ENCODE measurements at regions not wholly inside any gene's neighbourhood (a gene's known extent, or its start where the extent isn't known, plus 50 kb on each side); places are given as distances from the start of the nearest gene placed in this dataset.
"Not testable (repeated sequence)": the region's sequence is repeated elsewhere in the genome, so short reads cannot be mapped to it uniquely, and the experiment has no call there.

GRCh38 chr6:146980900-146981329, 223.3 kb upstream of the STXBP5 start:
- Histone ChIP-seq H3K4me3 (ENCODE audit: low read depth in 1 of 2, low read length in 2 of 2) (no peak overlapping the region), H3K27ac (ENCODE audit: low read length) (no peak overlapping the region), H3K27me3 (ENCODE audit: low read depth, low read length) (no peaks in the 10 kb centered on the region), H3K4me1 (ENCODE audit: control insufficient read depth in 1 of 2, insufficient read depth in 2 of 2, low read length in 2 of 2) (no peaks in the 10 kb centered on the region), H3K9me3 (ENCODE audit: control insufficient read depth in 1 of 2, low read length in 2 of 2) (no peaks in the 10 kb centered on the region), H3K36me3 (ENCODE audit: control insufficient read depth in 1 of 2, insufficient read depth in 2 of 2, low read length in 2 of 2) (no peaks in the 10 kb centered on the region)

- Histone ChIP-seq H3K36me3 (ENCODE audit: control insufficient read depth in 1 of 2, insufficient read depth in 2 of 2, low read length in 2 of 2) (no peaks in the 10 kb centered on the region), H3K4me1 (ENCODE audit: control insufficient read depth in 1 of 2, insufficient read depth in 2 of 2, low read length in 2 of 2) (no peaks in the 10 kb centered on the region), H3K27me3 (ENCODE audit: low read depth, low read length) (no peaks in the 10 kb centered on the region), H3K27ac (ENCODE audit: low read length) (no peak overlapping the region), H3K4me3 (ENCODE audit: low read depth in 1 of 2, low read length in 2 of 2) (no peak overlapping the region), H3K9me3 (ENCODE audit: control insufficient read depth in 1 of 2, low read length in 2 of 2) (no peaks in the 10 kb centered on the region)
Observed at GRCh38 chr6:146981981-146982380, 222.2 kb upstream of the STXBP5 start.

GRCh38 chr6:146984251-146984924, 219.8 kb upstream of the STXBP5 start:
- H3K9me3 ChIP-seq (ENCODE audit: control insufficient read depth in 1 of 2, low read length in 2 of 2), result no peaks in the 10 kb centered on the region
- no peak overlapping the region for H3K4me3 ChIP-seq (ENCODE audit: low read depth in 1 of 2, low read length in 2 of 2)
- no peak overlapping the region for H3K27ac ChIP-seq (ENCODE audit: low read length)
- no peaks in the 10 kb centered on the region for H3K4me1 ChIP-seq (ENCODE audit: control insufficient read depth in 1 of 2, insufficient read depth in 2 of 2, low read length in 2 of 2)
- no peaks in the 10 kb centered on the region for H3K36me3 ChIP-seq (ENCODE audit: control insufficient read depth in 1 of 2, insufficient read depth in 2 of 2, low read length in 2 of 2)
- no peaks in the 10 kb centered on the region for H3K27me3 ChIP-seq (ENCODE audit: low read depth, low read length)

- no peaks in the 10 kb centered on the region for H3K36me3 ChIP-seq (ENCODE audit: control insufficient read depth in 1 of 2, insufficient read depth in 2 of 2, low read length in 2 of 2)
- H3K4me3 ChIP-seq (ENCODE audit: low read depth in 1 of 2, low read length in 2 of 2), result no peak overlapping the region
- no peak overlapping the region for H3K27ac ChIP-seq (ENCODE audit: low read length)
- H3K4me1 ChIP-seq (ENCODE audit: control insufficient read depth in 1 of 2, insufficient read depth in 2 of 2, low read length in 2 of 2), result no peaks in the 10 kb centered on the region
- H3K9me3 ChIP-seq (ENCODE audit: control insufficient read depth in 1 of 2, low read length in 2 of 2), result no peaks in the 10 kb centered on the region
- H3K27me3 ChIP-seq (ENCODE audit: low read depth, low read length), result no peaks in the 10 kb centered on the region
Observed at GRCh38 chr6:146985111-146985510, 219.1 kb upstream of the STXBP5 start.

- Histone ChIP-seq H3K36me3 (ENCODE audit: control insufficient read depth in 1 of 2, insufficient read depth in 2 of 2, low read length in 2 of 2) (no peaks in the 10 kb centered on the region), H3K27ac (ENCODE audit: low read length) (no peak overlapping the region), H3K9me3 (ENCODE audit: control insufficient read depth in 1 of 2, low read length in 2 of 2) (no peaks in the 10 kb centered on the region), H3K4me1 (ENCODE audit: control insufficient read depth in 1 of 2, insufficient read depth in 2 of 2, low read length in 2 of 2) (no peaks in the 10 kb centered on the region), H3K4me3 (ENCODE audit: low read depth in 1 of 2, low read length in 2 of 2) (no peak overlapping the region), H3K27me3 (ENCODE audit: low read depth, low read length) (no peaks in the 10 kb centered on the region)
Observed at GRCh38 chr6:146985966-146986365, 218.3 kb upstream of the STXBP5 start.

DNA sequence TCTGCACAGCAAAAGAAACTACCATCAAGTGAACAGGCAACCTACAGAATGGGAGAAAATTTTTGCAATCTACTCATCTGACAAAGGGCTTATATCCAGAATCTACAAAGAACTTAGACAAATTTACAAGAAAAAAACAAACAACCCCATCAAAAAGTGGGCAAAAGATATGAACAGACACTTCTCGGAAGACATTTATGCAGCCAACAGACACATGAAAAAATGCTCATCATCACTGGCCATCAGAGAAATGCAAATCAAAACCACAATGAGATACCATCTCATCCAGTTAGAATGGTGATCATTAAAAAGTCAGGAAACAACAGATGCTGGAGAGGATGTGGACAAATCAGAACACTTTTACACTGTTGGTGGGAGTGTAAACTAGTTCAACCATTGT, 216.3 kb upstream of the STXBP5 start:
- not testable (repeated sequence) for H3K4me3 ChIP-seq (ENCODE audit: low read depth in 1 of 2, low read length in 2 of 2); H3K27me3 ChIP-seq (ENCODE audit: low read depth, low read length); H3K27ac ChIP-seq (ENCODE audit: low read length); H3K36me3 ChIP-seq (ENCODE audit: control insufficient read depth in 1 of 2, insufficient read depth in 2 of 2, low read length in 2 of 2); H3K4me1 ChIP-seq (ENCODE audit: control insufficient read depth in 1 of 2, insufficient read depth in 2 of 2, low read length in 2 of 2); H3K9me3 ChIP-seq (ENCODE audit: control insufficient read depth in 1 of 2, low read length in 2 of 2)

DNA sequence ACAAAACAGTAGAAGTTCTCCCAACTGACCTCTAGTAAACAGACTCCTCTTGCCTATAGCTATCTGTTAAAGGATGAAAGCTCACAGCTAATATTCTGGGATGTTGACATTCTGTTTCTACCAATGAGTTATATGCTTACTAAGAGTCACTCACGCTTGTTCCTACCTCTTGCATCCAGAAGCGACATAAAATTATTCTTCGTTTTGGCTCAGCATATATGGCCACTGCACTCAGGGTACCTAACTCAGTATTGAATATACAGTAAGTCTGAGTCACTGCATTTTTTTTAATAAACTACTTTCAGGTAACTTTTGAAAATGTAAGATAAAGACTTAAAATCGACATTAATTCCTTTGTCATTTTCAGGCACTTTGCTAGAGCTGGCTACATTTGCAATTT, 214.4 kb upstream of the STXBP5 start:
- no peaks in the 10 kb centered on the region for H3K4me1 ChIP-seq (ENCODE audit: control insufficient read depth in 1 of 2, insufficient read depth in 2 of 2, low read length in 2 of 2)

DNA sequence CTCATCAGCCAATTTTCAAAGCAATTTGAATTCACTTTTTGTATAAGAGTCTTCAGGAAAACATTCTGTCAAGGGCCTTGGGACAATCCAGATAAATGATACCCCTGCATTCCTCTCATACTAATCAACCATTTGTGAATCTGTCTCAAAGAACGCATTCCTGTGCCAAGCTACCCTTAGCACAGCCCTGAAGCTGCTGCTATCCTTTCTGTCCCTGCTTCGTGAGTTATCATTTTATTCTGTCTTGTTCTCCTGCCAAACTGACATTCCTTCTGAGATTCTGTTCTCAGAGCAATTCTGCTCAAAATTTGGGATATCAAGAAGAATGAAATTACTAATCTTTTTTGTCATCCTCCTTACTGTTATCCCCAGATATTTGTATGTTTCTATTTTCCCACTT, 213.9 kb upstream of the STXBP5 start:
- no peaks in the 10 kb centered on the region for H3K4me1 ChIP-seq (ENCODE audit: control insufficient read depth in 1 of 2, insufficient read depth in 2 of 2, low read length in 2 of 2)
- no peak overlapping the region for H3K27ac ChIP-seq (ENCODE audit: low read length)
- H3K4me3 ChIP-seq (ENCODE audit: low read depth in 1 of 2, low read length in 2 of 2), result no peak overlapping the region
- H3K36me3 ChIP-seq (ENCODE audit: control insufficient read depth in 1 of 2, insufficient read depth in 2 of 2, low read length in 2 of 2), result no peaks in the 10 kb centered on the region
- no peaks in the 10 kb centered on the region for H3K9me3 ChIP-seq (ENCODE audit: control insufficient read depth in 1 of 2, low read length in 2 of 2)
- H3K27me3 ChIP-seq (ENCODE audit: low read depth, low read length), result no peaks in the 10 kb centered on the region

More for the DNA sequence above, 214.4 kb upstream of the STXBP5 start:
- H3K27me3 ChIP-seq (ENCODE audit: low read depth, low read length), result no peaks in the 10 kb centered on the region
- no peak overlapping the region for H3K27ac ChIP-seq (ENCODE audit: low read length)
- H3K4me3 ChIP-seq (ENCODE audit: low read depth in 1 of 2, low read length in 2 of 2), result no peak overlapping the region
- H3K9me3 ChIP-seq (ENCODE audit: control insufficient read depth in 1 of 2, low read length in 2 of 2), result no peaks in the 10 kb centered on the region
- H3K36me3 ChIP-seq (ENCODE audit: control insufficient read depth in 1 of 2, insufficient read depth in 2 of 2, low read length in 2 of 2), result no peaks in the 10 kb centered on the region

DNA sequence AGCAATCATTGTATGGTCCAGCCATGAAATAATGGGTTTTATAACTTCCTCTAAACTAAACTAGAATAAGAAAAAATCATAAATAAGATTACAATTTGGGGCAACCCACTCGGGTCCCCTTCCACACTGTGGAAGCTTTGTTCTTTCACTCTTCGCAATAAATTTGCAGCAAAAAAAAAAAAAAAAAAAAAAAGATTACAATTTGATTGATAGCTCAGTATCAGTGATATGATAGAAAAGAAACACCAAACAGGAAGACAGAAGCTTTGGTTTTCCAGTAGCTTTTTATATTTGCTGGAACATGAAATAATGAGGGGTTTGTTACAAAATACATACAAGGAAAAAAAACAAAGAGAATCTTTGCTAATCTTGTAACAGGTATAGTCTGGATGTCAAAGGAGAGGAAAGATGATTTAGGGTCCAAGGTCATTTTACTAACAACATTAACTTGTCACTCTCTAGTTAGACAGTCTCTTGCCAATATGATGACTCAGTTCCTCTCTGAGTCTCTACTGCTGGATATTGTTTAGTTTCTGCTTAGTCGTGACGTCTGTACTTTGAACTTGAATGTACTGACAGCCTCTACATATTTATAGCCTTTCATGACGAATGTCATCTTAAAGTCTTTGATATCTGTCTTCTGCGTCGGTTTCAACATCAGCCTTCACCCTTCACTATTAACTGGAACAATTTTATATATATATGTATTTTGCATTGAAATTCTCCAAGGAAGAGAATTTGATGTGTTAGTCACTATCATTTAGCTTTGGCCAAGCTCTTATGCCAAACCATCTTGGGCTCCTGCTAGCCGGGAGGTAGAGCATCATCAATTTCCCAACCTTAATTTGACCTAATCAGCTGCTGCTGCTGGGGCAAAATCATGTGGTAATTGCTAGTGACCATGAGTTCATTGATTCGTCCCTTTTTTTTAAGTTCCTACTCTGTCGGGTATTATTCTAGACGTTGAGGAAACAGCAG, 213.1 kb upstream of the STXBP5 start:
- no peak overlapping the region for H3K27ac ChIP-seq (ENCODE audit: low read length)
- no peaks in the 10 kb centered on the region for H3K27me3 ChIP-seq (ENCODE audit: low read depth, low read length)
- H3K36me3 ChIP-seq (ENCODE audit: control insufficient read depth in 1 of 2, insufficient read depth in 2 of 2, low read length in 2 of 2), result no peaks in the 10 kb centered on the region
- H3K9me3 ChIP-seq (ENCODE audit: control insufficient read depth in 1 of 2, low read length in 2 of 2), result no peaks in the 10 kb centered on the region
- H3K4me1 ChIP-seq (ENCODE audit: control insufficient read depth in 1 of 2, insufficient read depth in 2 of 2, low read length in 2 of 2), result no peaks in the 10 kb centered on the region
- no peak overlapping the region for H3K4me3 ChIP-seq (ENCODE audit: low read depth in 1 of 2, low read length in 2 of 2)

- Histone ChIP-seq H3K4me3 (ENCODE audit: low read depth in 1 of 2, low read length in 2 of 2) (no peak overlapping the region), H3K9me3 (ENCODE audit: control insufficient read depth in 1 of 2, low read length in 2 of 2) (no peaks in the 10 kb centered on the region), H3K27me3 (ENCODE audit: low read depth, low read length) (no peaks in the 10 kb centered on the region), H3K27ac (ENCODE audit: low read length) (no peak overlapping the region), H3K4me1 (ENCODE audit: control insufficient read depth in 1 of 2, insufficient read depth in 2 of 2, low read length in 2 of 2) (peaks cover 0 to 3% of the 10 kb centered on the region in 2 donors), H3K36me3 (ENCODE audit: control insufficient read depth in 1 of 2, insufficient read depth in 2 of 2, low read length in 2 of 2) (no peaks in the 10 kb centered on the region)
Observed at GRCh38 chr6:146997062-146997461, 207.2 kb upstream of the STXBP5 start.

DNA sequence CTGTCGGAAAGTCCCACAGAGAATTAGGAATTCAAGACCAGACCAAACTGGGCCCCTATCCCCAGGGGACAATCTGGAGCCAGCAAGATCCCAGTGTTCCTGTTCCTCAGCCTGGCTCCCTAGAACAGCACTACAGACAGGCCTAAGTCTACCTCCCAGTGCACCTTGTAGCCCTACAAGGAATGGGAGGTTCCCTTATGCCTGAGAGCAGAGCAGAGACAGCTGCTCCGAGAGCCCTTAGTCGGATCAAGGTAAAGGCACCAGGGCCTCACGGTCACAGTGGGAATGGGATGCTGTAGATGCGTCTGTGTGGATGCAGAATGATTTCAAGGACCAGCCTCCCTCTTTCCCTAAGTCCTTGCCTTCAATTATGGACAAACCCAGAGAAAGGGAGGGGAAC, 204.5 kb upstream of the STXBP5 start:
- no peaks in the 10 kb centered on the region for H3K27me3 ChIP-seq (ENCODE audit: low read depth, low read length)
- no peak overlapping the region for H3K4me3 ChIP-seq (ENCODE audit: low read depth in 1 of 2, low read length in 2 of 2)
- no peak overlapping the region for H3K27ac ChIP-seq (ENCODE audit: low read length)
- H3K4me1 ChIP-seq (ENCODE audit: control insufficient read depth in 1 of 2, insufficient read depth in 2 of 2, low read length in 2 of 2), result peaks cover 0 to 3% of the 10 kb centered on the region in 2 donors
- H3K36me3 ChIP-seq (ENCODE audit: control insufficient read depth in 1 of 2, insufficient read depth in 2 of 2, low read length in 2 of 2), result no peaks in the 10 kb centered on the region
- H3K9me3 ChIP-seq (ENCODE audit: control insufficient read depth in 1 of 2, low read length in 2 of 2), result no peaks in the 10 kb centered on the region
